HG03139 (cell line): ENCODE measurements at regions not wholly inside any gene's neighbourhood (a gene's known extent, or its start where the extent isn't known, plus 50 kb on each side); places are given as distances from the start of the nearest gene placed in this dataset.
"Not testable (repeated sequence)": the region's sequence is repeated elsewhere in the genome, so short reads cannot be mapped to it uniquely, and the experiment has no call there.

Experiments
- ATAC-seq: cut with Tn5 transposase; IDR thresholded peaks from one replicate; pipeline ENCODE4 v1.9.1; 2021; ENCODE audit not compliant: unreplicated experiment

DNA sequence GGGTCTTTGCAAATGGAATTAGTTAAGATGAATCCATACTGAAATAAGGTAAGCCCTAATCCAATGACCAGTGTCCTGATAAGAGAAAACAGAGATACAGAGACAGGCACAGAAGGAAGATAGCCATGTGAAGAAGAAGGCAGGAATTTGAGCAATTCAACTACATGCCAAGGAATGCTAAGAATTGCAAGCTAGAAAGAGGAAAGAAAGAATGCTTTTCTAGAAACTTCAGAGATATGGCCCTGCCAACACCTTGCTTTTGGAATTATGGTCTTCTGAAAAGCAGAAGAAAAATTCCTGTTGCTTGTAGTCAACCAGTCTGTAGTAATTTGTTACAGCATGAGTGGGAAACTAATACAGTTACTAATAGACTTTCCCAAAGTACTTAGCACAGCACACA lies 111.3 kb downstream of the SLC17A6 start:
- no peak for ATAC-seq

DNA sequence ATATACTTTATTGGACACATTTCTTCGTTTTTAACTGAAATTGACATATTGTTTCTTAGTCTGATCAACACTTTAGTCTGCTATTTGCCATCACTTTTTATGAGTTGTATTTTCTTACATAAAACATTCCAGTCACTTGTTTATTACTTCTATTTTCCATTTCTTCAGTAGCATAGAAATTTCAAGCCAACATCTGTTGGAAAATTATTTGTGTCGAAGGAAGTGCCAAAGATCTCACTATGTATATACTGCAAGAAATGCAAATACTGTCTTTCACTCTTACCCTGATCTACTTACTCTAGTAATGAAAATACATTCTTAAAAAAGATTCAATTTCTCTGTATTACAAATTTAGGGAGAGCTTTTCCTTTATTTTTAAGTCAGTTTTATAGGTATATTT lies 105.9 kb downstream of the SLC17A6 start:
- ATAC-seq: no peak

DNA sequence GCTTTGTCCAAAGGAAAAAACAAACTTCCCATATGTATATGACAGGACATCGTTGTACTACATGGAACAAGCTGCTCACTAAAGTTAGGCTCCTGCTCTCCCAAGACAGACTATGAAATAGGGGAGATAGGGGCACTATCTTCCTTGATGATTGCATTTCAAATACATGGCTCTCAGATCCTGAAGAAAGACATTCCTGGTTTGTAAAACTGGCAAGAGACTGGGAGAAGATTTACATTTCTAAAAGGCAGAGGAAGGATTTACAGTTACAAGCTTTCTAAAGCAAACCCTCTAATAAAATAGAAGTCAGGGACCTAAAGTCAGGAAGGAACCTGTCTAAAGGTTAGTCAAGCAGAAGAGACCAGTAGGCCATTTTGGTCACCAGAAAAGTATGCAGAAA lies 103.7 kb downstream of the SLC17A6 start:
- no peak for ATAC-seq

DNA sequence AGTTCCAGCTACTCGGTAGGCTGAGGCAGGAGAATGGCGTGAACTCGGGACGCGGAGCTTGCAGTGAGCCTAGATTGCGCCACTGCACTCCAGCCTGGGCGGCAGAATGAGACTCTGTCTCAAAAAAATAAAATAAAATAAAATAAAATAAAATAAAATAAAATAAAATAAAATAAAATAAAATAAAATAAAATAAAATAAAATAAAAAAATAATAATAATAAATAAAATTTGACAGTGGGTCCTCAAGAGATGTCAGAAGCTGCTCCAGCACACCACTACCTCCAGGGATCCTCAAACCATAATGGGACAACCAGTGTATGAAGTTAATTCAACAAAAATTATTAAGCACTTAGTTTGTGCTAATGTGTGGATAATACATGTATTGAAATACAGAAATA lies 97.4 kb downstream of the SLC17A6 start:
- not testable (repeated sequence) for ATAC-seq

DNA sequence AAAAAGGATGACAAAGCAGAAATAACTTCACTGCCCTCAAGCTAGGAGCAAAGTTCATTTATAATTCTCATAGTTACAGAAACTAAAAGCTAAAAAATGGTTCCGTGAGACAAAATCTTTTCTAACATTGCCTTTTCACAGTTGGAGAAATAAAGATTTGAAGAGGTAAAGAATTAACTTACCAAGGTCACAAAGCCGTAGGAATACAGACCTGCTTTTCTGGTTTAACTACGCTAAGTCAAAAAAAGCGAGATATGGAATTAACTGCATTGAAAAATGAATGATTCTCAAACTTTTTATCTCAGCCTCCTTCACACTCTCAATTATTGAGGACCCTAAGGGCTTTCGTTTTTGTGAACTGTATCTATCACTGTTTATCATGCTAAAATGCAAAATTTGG lies 95.3 kb downstream of the SLC17A6 start:
- ATAC-seq: no peak

DNA sequence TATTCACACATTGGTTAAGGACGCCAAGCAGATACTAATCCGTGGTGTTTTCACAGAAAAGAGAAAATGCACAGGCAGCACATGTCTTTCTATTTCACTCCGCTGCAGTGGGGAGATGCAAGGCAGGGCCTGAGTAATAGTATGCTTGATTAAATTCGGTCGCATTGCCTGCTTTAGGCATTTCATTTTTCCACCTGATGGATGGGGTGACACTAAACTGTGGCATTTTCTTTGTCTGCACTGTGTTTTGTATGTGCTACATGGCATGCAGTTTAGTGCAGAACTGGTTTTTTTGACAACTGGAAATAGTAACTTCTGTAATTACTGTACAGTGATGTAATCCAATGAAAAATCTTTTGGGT lies 94.9 kb downstream of the SLC17A6 start:
- no peak for ATAC-seq

DNA sequence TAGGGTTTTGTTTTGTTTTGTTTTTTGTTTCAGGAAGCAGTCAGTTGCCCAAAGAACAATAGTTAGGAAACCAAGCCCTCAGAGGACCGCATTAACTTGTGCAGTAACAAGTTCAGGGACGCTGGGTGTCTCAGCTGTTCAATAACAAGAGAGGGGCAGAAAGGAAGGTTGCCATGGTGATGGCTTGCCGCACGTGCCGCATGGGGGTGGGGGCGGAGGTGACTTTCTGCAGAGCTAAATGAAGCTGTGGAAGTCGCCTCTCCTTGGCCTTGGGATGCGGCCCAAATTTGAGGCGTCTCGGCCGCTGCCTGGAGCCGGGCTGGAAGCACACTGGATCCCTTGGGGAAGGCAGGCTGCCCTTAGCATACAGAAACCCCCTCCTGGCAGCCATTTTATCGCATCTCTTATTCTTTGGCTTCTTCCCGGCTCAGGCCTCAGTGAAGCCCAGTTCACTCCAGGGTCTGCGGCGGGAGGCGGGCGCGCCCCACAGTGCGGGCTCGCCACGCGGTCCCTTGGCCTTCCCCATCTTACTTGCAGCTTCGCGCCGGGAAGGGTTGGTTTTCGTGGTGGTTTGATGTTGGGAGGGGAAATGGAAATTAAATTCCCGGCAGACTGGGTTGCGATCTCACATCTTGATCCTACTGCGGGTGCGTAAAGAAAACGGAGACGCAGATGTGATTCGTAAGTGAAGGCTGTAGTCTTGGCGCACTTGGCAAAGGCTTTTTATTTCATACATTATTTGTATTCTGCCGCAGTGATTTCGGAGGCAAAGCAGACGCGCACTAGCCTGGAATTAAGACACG lies 94.3 kb downstream of the SLC17A6 start:
- no peak for ATAC-seq

DNA sequence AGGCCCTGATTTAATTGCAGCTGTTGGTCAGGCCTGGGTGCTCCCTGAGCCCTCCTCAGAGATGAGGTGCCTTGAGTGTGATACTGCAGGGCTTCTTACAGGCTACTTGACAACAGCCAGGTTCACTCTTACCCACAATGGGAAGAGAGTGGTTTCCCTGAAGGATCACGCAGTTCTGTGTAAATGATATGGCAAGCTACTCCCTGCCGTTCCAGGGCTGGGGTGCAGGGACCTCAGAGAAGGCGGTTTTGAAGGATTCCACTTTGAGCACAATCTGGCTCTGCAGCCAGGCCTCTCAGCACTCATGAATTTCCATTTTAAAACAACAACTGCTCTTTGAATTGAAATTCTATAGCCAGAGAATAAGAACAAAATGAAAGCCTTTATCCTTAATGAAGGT lies 92.9 kb downstream of the SLC17A6 start:
- ATAC-seq: no peak

DNA sequence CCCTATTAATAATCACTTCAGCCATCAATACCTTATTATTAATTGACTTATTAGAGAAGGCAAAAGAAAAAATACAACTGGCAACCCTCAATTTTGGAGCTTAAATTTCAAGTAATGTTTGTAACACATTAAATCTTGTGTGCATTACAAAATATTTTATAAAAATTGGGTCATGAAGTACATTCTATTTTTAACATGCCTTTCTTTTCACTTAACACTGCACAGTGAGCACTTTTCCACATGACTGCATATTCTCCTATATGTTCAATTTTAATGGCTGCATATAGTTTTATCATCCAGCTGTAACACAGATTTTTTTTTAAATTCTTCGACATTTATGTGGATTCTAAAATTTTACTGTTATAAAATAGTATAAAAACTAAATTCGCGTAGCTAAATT lies 92.5 kb downstream of the SLC17A6 start:
- ATAC-seq: no peak

DNA sequence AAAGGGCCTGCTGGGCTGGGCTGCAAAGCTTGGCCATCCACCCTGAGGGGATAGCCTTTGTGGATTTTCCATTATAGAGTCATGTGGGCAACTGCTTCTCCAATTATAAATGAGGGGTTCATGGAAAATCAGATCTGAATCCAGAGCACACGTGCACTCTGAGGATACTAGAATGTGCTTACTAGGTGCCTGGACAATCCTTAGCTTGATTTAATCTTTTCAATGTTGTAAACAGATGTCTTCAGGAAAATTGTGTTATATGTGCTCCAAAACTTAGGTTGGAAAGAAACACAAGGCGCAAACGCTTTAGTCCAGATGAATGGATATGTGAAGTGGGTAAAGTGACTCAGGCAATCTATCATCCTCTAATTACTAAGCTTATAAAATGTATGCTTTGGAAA lies 92.0 kb downstream of the SLC17A6 start:
- ATAC-seq: no peak
